T-helper 2 cell treated with Interferon-gamma antibody and Interleukin-4, amounts not matched to agents 5 μg/mL and 100 μg/mL, for 36 hours (primary cell): ENCODE measurements at regions not wholly inside any gene's neighbourhood (a gene's known extent, or its start where the extent isn't known, plus 50 kb on each side); places are given as distances from the start of the nearest gene placed in this dataset.

Experiments
- DNase-seq: peaks from one replicate; pipeline ENCODE4 v3.0.0; 2021; ENCODE audit warnings: low spot score
- H3K27ac Mint-ChIP-seq: one replicate; pipeline ENCODE4 v1.8.0; 2021; ENCODE audit warnings: mild to moderate bottlenecking, mixed read lengths
- H3K27me3 Mint-ChIP-seq: one replicate; pipeline ENCODE4 v1.8.0; 2021; ENCODE audit warnings: low read depth, mixed read lengths
- H3K36me3 Mint-ChIP-seq: one replicate; pipeline ENCODE4 v1.8.0; 2021; ENCODE audit warnings: low read depth, mixed read lengths
- H3K4me1 Mint-ChIP-seq: one replicate; pipeline ENCODE4 v1.8.0; 2021; ENCODE audit warnings: low read depth, mixed read lengths
- H3K4me3 Mint-ChIP-seq: one replicate; pipeline ENCODE4 v1.8.0; 2022; ENCODE audit warnings: mild to moderate bottlenecking, moderate library complexity, mixed read lengths
- H3K9me3 Mint-ChIP-seq: one replicate; pipeline ENCODE4 v1.8.0; 2021; ENCODE audit warnings: mixed read lengths

- DNase-seq: no peak
- H3K27ac Mint-ChIP-seq: no peak overlapping the region
- H3K4me3 Mint-ChIP-seq: no peak overlapping the region
- no peaks in the 10 kb centered on the region for H3K36me3 Mint-ChIP-seq
- no peaks in the 10 kb centered on the region for H3K27me3 Mint-ChIP-seq
- no peaks in the 10 kb centered on the region for H3K4me1 Mint-ChIP-seq
- no peaks in the 10 kb centered on the region for H3K9me3 Mint-ChIP-seq
These were observed 52.1 kb upstream of the NFIB start for GRCh38 chr9:14366076-14366475.

GRCh38 chr9:14365670-14366069 is 51.7 kb upstream of the NFIB start:
- Mint-ChIP-seq H3K36me3 (no peaks in the 10 kb centered on the region), H3K4me3 (no peak overlapping the region), H3K4me1 (no peaks in the 10 kb centered on the region), H3K9me3 (no peaks in the 10 kb centered on the region), H3K27me3 (no peaks in the 10 kb centered on the region), H3K27ac (no peak overlapping the region)
- no peak for DNase-seq
